ENCODE measurements at regions not wholly inside any gene's neighbourhood (a gene's known extent, or its start where the extent isn't known, plus 50 kb on each side); places are given as distances from the start of the nearest gene placed in this dataset.

GRCh38 chr12:76945867-76946266 lies 67.0 kb upstream of the CSRP2 start:
- TF ChIP-seq PPARA (CRISPR knock-in tag; IDR thresholded peaks at IDR 0.05; ENCODE audit: borderline replicate concordance): no peak
- TF ChIP-seq PATZ1 (CRISPR knock-in tag; IDR thresholded peaks at IDR 0.05; ENCODE audit: borderline replicate concordance): no peak
- no peak for TF ChIP-seq ISL1 (CRISPR knock-in tag; IDR thresholded peaks at IDR 0.05)
- TF ChIP-seq ZFP30 (CRISPR knock-in tag; IDR thresholded peaks at IDR 0.05): no peak
- no peak for TF ChIP-seq CREB5 (CRISPR knock-in tag; IDR thresholded peaks at IDR 0.05; ENCODE audit: low read depth)
- no peak for TF ChIP-seq RARB (CRISPR knock-in tag; IDR thresholded peaks at IDR 0.05)
- TF ChIP-seq ZNF70 (CRISPR knock-in tag; IDR thresholded peaks at IDR 0.05): no peak
- no peak for TF ChIP-seq CSDC2 (CRISPR knock-in tag; IDR thresholded peaks at IDR 0.05)
- TF ChIP-seq CSRNP3 (CRISPR knock-in tag; IDR thresholded peaks at IDR 0.05): no peak
- no peak for TF ChIP-seq TOX (CRISPR knock-in tag; IDR thresholded peaks at IDR 0.05; ENCODE audit: borderline replicate concordance)
- no peak for TF ChIP-seq ESRRG (CRISPR knock-in tag; IDR thresholded peaks at IDR 0.05)
- TF ChIP-seq ARNTL (CRISPR knock-in tag; IDR thresholded peaks at IDR 0.05; ENCODE audit: borderline replicate concordance, low read depth): no peak
- no peak for TF ChIP-seq TCF4 (CRISPR knock-in tag; IDR thresholded peaks at IDR 0.05; ENCODE audit: borderline replicate concordance)
